ACC112 (cell line): ENCODE measurements at regions not wholly inside any gene's neighbourhood (a gene's known extent, or its start where the extent isn't known, plus 50 kb on each side); places are given as distances from the start of the nearest gene placed in this dataset.
"Not testable (repeated sequence)": the region's sequence is repeated elsewhere in the genome, so short reads cannot be mapped to it uniquely, and the experiment has no call there.

Source experiments
- H2AFZ ChIP-seq: fragments of 200-600 bp; sonication (generic); one replicate; pipeline ENCODE4 v1.6.0; 2017; ENCODE audit warnings: antibody characterized with exemption, low read length; ENCODE audit not compliant: unreplicated experiment
- H3K27ac ChIP-seq: fragments of 200-600 bp; sonication (generic); 2 replicates; pipeline ENCODE4 v1.5.1; 2014; ENCODE audit warnings: low read depth, mild to moderate bottlenecking, antibody characterized with exemption, low read length, moderate library complexity
- H3K27me3 ChIP-seq: fragments of 200-600 bp; sonication (generic); 2 replicates; pipeline ENCODE4 v1.6.1; 2014; ENCODE audit warnings: mild to moderate bottlenecking, antibody characterized with exemption, low read length, moderate library complexity, mixed read lengths; ENCODE audit not compliant: insufficient read depth
- H3K36me3 ChIP-seq: fragments of 200-600 bp; sonication (generic); 2 replicates; pipeline ENCODE4 v1.6.1; 2016; ENCODE audit warnings: mild to moderate bottlenecking, antibody characterized with exemption, low read length, moderate library complexity, mixed read lengths; ENCODE audit not compliant: insufficient read depth
- H3K4me1 ChIP-seq: fragments of 200-600 bp; sonication (generic); one replicate; pipeline ENCODE4 v1.6.1; 2016; ENCODE audit warnings: low read length, mixed read lengths; ENCODE audit not compliant: insufficient read depth, unreplicated experiment, control insufficient read depth
- H3K4me3 ChIP-seq: fragments of 200-600 bp; sonication (generic); 2 replicates; pipeline ENCODE4 v1.5.1; 2014; ENCODE audit warnings: mild to moderate bottlenecking, low read depth, low read length
- H3K79me2 ChIP-seq: fragments of 200-600 bp; sonication (generic); one replicate; pipeline ENCODE4 v1.6.0; 2016; ENCODE audit warnings: low read length; ENCODE audit not compliant: control insufficient read depth, unreplicated experiment, insufficient read depth

DNA sequence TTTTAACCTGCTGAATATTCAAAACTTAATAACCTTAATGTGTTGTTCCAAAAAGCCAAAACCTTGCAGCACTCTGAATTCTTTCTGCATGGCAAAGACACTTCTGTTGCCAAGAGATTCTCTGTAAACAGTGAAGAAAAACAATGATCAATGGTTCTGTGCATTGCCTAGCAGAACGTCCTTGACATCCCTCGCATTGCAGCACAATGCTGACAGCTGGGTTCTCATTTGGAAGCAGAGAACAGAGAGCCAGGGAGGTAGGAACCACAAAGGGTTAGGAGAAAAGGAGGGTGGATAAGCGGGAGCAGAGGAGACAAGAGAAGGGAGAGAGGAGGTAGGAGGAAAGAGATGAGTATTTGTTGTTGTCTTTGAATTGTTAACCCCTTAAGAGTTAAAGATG, 501.1 kb downstream of the NAV3 start:
- Histone ChIP-seq H2AFZ (no peak overlapping the region), H3K4me1 (no peaks in the 10 kb centered on the region), H3K36me3 (no peaks in the 10 kb centered on the region), H3K27me3 (no peaks in the 10 kb centered on the region), H3K27ac (no peak overlapping the region), H3K4me3 (no peak overlapping the region), H3K79me2 (no peaks in the 10 kb centered on the region)

DNA sequence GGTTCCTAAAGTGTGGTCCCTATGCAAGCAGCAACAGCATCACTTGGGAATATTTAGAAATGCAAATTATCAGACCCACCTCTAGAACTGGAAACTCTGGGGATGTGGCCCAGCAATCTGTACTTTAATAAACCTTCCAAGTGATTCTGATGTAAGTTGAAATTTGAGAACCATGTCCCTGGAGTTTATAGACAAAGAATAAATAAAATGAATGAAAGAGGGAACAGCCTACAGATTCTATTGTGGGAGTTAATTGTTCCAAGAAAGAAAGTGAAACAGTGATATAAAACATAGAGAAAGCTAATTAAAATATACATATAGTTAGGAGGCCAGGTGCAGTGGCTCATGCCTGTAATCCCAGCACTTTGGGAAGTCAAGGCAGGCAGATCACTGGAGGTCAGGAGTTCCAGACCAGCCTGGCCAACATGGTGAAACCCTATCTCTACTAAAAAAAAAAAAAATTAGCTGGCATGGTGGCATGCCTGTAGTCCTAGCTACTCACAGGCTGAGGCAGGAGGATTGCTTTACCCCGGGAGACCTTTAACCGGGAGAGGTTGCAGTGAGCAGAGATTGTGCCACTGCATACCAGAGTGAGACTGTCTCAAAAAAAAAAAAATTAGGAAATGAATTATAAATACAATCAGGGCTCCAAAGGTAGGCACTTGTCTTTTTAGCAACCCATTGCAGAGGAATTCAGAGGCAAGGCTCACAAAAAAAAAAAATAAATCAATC, 507.5 kb downstream of the NAV3 start:
- Histone ChIP-seq H3K27ac (no peak overlapping the region), H3K36me3 (no peaks in the 10 kb centered on the region), H3K27me3 (no peaks in the 10 kb centered on the region), H3K4me1 (no peaks in the 10 kb centered on the region), H3K4me3 (no peak overlapping the region), H2AFZ (no peak overlapping the region), H3K79me2 (no peaks in the 10 kb centered on the region)

DNA sequence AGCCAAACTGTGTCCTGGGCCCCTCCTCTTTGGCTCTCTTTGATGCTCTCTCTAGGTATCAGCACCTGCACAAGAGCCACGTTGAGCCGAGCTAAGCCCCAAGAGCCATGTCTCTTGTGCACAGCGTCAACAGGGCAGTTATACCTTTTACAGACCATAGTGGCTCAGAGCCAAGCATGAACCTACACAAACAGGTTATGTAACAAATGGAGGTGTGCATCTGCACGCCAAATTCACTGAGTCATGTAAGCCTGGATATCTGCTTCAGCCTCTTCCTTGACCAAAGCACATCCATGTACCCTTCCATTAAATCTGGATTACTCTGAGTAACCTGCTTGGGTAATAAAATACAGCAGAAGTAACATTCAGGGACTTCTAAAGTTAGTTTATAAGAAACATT, 509.7 kb downstream of the NAV3 start:
- Histone ChIP-seq H3K4me1 (no peaks in the 10 kb centered on the region), H3K79me2 (no peaks in the 10 kb centered on the region), H3K27me3 (no peaks in the 10 kb centered on the region), H2AFZ (no peak overlapping the region), H3K36me3 (no peaks in the 10 kb centered on the region), H3K4me3 (no peak overlapping the region), H3K27ac (no peak overlapping the region)

DNA sequence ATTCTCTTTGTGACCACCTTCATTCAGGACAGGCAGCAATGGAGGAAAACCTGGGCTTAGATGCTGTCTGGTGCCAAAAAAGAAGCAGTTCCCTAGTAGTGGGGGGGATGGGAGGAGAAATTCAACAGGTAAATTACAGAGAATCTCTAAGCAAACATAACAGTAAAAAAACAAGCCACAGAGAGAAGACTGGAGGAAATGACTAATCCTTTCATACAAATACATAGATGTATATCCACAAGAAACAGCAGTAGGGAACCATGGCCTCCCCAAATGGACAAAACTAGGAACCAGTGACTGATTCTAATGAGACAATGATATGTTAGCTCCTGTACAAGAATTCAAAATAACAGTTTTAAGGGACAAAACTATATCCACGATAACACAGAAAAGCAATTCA, 513.0 kb downstream of the NAV3 start:
- no peaks in the 10 kb centered on the region for H3K36me3 ChIP-seq
- H3K4me1 ChIP-seq, result no peaks in the 10 kb centered on the region
- no peaks in the 10 kb centered on the region for H3K79me2 ChIP-seq
- H3K27ac ChIP-seq, result no peak overlapping the region
- no peak overlapping the region for H3K4me3 ChIP-seq
- H2AFZ ChIP-seq, result no peak overlapping the region
- no peaks in the 10 kb centered on the region for H3K27me3 ChIP-seq

DNA sequence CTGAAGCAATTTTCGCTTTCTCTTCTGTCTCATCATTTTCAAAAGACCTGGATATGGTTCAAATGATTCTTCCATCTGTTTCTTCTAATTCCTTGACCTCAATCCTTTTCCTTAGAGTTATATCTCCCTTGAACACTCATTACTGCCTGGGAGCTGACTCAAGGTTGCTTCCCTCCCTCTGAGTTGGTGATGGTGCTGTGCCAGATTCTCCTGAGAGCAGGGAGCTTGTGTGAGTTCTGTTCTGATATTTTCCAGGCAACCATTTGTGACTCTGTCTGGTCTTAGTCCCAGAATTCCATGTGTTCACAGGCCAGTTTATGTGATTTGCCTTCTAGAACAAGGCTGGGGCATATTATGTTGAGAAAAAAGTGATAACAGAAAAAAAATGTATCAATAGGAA, 505.1 kb upstream of the SYT1 start:
- Histone ChIP-seq H3K4me3 (no peak overlapping the region), H3K79me2 (no peaks in the 10 kb centered on the region), H2AFZ (no peak overlapping the region), H3K27me3 (no peaks in the 10 kb centered on the region), H3K4me1 (no peaks in the 10 kb centered on the region), H3K36me3 (no peaks in the 10 kb centered on the region), H3K27ac (no peak overlapping the region)

DNA sequence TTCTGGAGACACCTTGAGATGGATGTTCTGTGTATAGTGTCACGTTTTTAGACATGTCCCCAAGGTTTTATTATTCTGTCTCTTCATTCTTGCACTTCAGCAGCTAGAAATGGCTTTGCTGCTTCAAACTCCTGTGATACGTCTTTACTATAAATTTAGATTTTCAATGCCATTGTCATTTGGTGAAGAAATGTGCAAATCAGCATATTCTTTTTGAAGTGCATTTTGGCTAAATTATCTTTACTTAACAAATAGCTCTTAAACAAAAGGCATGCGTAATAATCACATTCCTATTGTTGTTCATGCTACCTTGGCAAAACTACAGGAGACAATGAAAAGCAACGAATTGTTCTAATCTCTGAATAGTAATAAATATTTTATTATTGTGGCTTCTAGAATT, 502.9 kb upstream of the SYT1 start:
- no peak overlapping the region for H3K4me3 ChIP-seq
- no peaks in the 10 kb centered on the region for H3K4me1 ChIP-seq
- H2AFZ ChIP-seq, result no peak overlapping the region
- no peak overlapping the region for H3K27ac ChIP-seq
- no peaks in the 10 kb centered on the region for H3K36me3 ChIP-seq
- H3K27me3 ChIP-seq, result no peaks in the 10 kb centered on the region
- H3K79me2 ChIP-seq, result no peaks in the 10 kb centered on the region

DNA sequence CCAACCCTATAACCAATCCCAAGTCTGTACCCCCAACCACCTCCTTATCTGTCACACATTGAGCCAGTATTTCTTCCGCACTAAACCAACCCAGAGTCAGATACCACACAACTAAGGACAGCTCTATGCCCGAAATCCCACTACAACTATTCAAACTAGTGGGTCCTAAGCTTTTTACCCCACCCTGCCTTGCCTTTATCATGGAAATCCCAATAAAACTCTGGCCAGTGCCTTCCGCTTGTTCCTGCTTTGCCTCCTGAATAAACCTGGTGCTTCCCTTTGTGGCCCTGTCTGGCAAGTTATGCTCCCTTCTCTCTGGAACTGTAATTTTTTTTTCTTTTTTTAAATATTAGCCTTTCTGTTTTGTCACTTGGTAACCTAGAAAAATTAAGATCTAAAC, 493.3 kb upstream of the SYT1 start:
- Histone ChIP-seq H2AFZ (no peak overlapping the region), H3K36me3 (no peaks in the 10 kb centered on the region), H3K4me1 (no peaks in the 10 kb centered on the region), H3K27ac (no peak overlapping the region), H3K4me3 (no peak overlapping the region), H3K27me3 (no peaks in the 10 kb centered on the region), H3K79me2 (no peaks in the 10 kb centered on the region)

DNA sequence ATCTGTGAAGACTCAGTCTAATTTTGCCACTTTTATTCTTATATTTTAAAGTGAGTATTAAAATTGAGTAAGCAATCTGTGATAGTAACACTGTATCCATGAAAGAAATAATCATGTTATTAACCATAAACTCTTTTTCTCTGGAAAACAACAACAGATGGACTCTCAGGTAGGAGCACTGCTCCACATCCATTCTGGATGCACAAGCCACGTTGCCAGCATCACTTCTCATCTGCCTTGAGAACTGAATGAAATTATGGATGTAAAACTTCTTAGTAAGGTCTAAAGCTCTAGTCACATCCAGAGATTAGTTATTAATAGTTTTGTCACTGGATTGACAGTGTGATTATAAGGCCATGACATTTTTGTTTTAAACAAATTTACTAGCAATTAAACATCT, 489.1 kb upstream of the SYT1 start:
- Histone ChIP-seq H2AFZ (no peak overlapping the region), H3K4me1 (no peaks in the 10 kb centered on the region), H3K27ac (no peak overlapping the region), H3K27me3 (no peaks in the 10 kb centered on the region), H3K4me3 (no peak overlapping the region), H3K36me3 (no peaks in the 10 kb centered on the region), H3K79me2 (no peaks in the 10 kb centered on the region)

DNA sequence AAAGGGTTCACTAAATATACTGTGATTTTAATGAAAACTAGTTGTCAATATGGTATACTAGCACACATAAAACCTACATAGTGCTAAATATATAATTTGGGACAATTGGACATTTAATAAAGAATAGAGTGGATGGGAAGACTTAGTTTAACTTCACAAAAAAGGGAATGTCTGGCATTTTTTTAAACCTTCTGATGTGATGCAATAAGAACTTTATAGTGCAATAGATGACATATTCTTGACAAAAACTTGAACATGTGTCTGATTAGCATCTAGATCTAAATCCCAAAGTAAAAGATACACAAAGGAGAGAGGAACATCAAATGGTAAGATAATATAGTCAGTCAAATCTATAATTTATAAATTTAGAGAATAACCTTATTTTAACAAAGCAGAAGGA, 488.3 kb upstream of the SYT1 start:
- Histone ChIP-seq H3K27ac (no peak overlapping the region), H3K79me2 (no peaks in the 10 kb centered on the region), H3K36me3 (no peaks in the 10 kb centered on the region), H3K27me3 (no peaks in the 10 kb centered on the region), H3K4me3 (no peak overlapping the region), H2AFZ (no peak overlapping the region), H3K4me1 (no peaks in the 10 kb centered on the region)

DNA sequence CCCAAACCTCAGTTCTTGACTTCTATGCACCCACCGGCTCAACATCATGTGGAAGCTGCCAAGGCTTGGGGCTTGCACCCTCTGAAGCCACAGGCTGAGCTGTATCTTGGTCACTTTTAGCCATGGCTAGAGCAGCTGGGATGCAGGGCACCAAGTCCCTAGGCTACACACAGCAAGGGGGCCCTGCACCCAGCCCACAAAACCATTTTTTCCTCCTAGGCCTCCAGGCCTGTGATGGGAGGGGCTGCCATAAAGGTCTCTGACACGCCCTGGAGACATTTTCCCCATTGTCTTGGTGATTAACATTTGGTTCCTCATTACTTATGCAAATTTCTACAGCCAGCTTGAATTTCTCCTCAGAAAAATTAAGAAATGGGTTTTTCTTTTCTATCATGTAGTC, 485.5 kb upstream of the SYT1 start:
- not testable (repeated sequence) for H3K27ac ChIP-seq, H2AFZ ChIP-seq, H3K27me3 ChIP-seq, H3K4me3 ChIP-seq, H3K4me1 ChIP-seq, H3K79me2 ChIP-seq, H3K36me3 ChIP-seq

DNA sequence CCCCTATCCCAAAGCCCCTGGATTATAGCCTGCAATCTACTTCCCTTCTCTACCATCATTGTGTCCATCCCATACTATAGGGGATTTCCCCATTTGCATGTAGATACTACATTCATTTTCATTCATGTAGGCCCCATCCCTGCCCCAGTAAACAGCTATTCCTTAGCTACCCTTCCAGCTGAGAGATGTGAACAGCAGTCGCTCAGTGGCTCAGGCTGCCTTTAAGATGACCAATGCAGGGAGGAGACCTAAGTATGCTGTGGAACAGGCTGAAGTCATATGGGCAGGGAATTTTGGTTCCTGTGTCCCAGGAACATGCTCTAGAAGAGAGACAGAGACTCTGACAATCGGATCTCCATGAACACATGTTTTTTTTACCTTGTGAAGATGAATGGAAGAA, 481.2 kb upstream of the SYT1 start:
- Histone ChIP-seq H3K27ac (no peak overlapping the region), H3K4me3 (no peak overlapping the region), H2AFZ (no peak overlapping the region)

More for the DNA sequence above, 481.2 kb upstream of the SYT1 start:
- no peaks in the 10 kb centered on the region for H3K79me2 ChIP-seq
- H3K4me1 ChIP-seq, result no peaks in the 10 kb centered on the region
- H3K27me3 ChIP-seq, result no peaks in the 10 kb centered on the region
- H3K36me3 ChIP-seq, result no peaks in the 10 kb centered on the region
